ENCODE measurements at regions not wholly inside any gene's neighbourhood (a gene's known extent, or its start where the extent isn't known, plus 50 kb on each side); places are given as distances from the start of the nearest gene placed in this dataset.

- DNase-seq (ENCODE audit: low read depth in 2 of 2): no peak
These were observed 158.7 kb downstream of the DRD1 start for GRCh38 chr5:175285261-175285660.

GRCh38 chr5:175284806-175285205 lies 159.2 kb downstream of the DRD1 start:
- no peak for DNase-seq (ENCODE audit: low read depth in 2 of 2)

- no peak for DNase-seq (ENCODE audit: low read depth in 2 of 2)
These were observed 161.3 kb downstream of the DRD1 start for GRCh38 chr5:175282611-175283225.

- no peak for DNase-seq (ENCODE audit: low read depth in 2 of 2)
These were observed 162.3 kb downstream of the DRD1 start for GRCh38 chr5:175281714-175282113.

GRCh38 chr5:175281257-175281656 lies 162.7 kb downstream of the DRD1 start:
- no peak for DNase-seq (ENCODE audit: low read depth in 2 of 2)

GRCh38 chr5:175279506-175279905 lies 164.5 kb downstream of the DRD1 start:
- no peak for DNase-seq (ENCODE audit: low read depth in 2 of 2)

- DNase-seq (ENCODE audit: low read depth in 2 of 2): no peak
These were observed 168.2 kb downstream of the DRD1 start for GRCh38 chr5:175275748-175276147.

GRCh38 chr5:175275097-175275496 lies 168.9 kb downstream of the DRD1 start:
- no peak for DNase-seq (ENCODE audit: low read depth in 2 of 2)

- DNase-seq (ENCODE audit: low read depth in 2 of 2): no peak
These were observed 169.8 kb downstream of the DRD1 start for GRCh38 chr5:175274171-175274570.

- DNase-seq (ENCODE audit: low read depth in 2 of 2): no peak
These were observed 179.6 kb downstream of the DRD1 start for GRCh38 chr5:175264406-175264805.

GRCh38 chr5:175263776-175264175 lies 180.2 kb downstream of the DRD1 start:
- no peak for DNase-seq (ENCODE audit: low read depth in 2 of 2)

- no peak for DNase-seq (ENCODE audit: low read depth in 2 of 2)
These were observed 182.5 kb downstream of the DRD1 start for GRCh38 chr5:175261526-175261925.

GRCh38 chr5:175261037-175261436 lies 182.9 kb downstream of the DRD1 start:
- no peak for DNase-seq (ENCODE audit: low read depth in 2 of 2)

GRCh38 chr5:175257847-175258194 lies 186.2 kb downstream of the DRD1 start:
- DNase-seq (ENCODE audit: low read depth in 2 of 2): no peak

- no peak for DNase-seq (ENCODE audit: low read depth in 2 of 2)
These were observed 186.7 kb downstream of the DRD1 start for GRCh38 chr5:175257128-175257846.

GRCh38 chr5:175254155-175254554 lies 189.8 kb downstream of the DRD1 start:
- DNase-seq (ENCODE audit: low read depth in 2 of 2): no peak

GRCh38 chr5:175253597-175253996 lies 190.4 kb downstream of the DRD1 start:
- no peak for DNase-seq (ENCODE audit: low read depth in 2 of 2)

GRCh38 chr5:175252234-175252805 lies 191.7 kb downstream of the DRD1 start:
- DNase-seq (ENCODE audit: low read depth in 2 of 2): no peak

GRCh38 chr5:175250426-175250825 lies 193.6 kb downstream of the DRD1 start:
- DNase-seq (ENCODE audit: low read depth in 2 of 2): no peak

GRCh38 chr5:175248416-175248905 lies 195.5 kb downstream of the DRD1 start:
- DNase-seq (ENCODE audit: low read depth in 2 of 2): no peak

GRCh38 chr5:175246889-175247520 lies 197.0 kb downstream of the DRD1 start:
- no peak for DNase-seq (ENCODE audit: low read depth in 2 of 2)

GRCh38 chr5:175246242-175246888 lies 197.6 kb downstream of the DRD1 start:
- DNase-seq (ENCODE audit: low read depth in 2 of 2): no peak
